ENCODE measurements at regions not wholly inside any gene's neighbourhood (a gene's known extent, or its start where the extent isn't known, plus 50 kb on each side); places are given as distances from the start of the nearest gene placed in this dataset.

GRCh38 chr6:144899161-144899560, 614.0 kb downstream of the UTRN start:
- no peak for TF ChIP-seq CTCF (IDR thresholded peaks at IDR 0.05)
- no peak for TF ChIP-seq POLR2A (IDR thresholded peaks at IDR 0.05)
- TF ChIP-seq EP300 (IDR thresholded peaks at IDR 0.05): no peak
- no peak for TF ChIP-seq POLR2AphosphoS5 (IDR thresholded peaks at IDR 0.05)

Measured in upper lobe of left lung (tissue), 4 donors.